Right renal cortex interstitium (tissue), 3 donors: ENCODE measurements at regions not wholly inside any gene's neighbourhood (a gene's known extent, or its start where the extent isn't known, plus 50 kb on each side); places are given as distances from the start of the nearest gene placed in this dataset.

Experiments used
- DNase-seq, 3 donors: peaks; one replicate each; pipeline ENCODE4 v3.0.0-alpha.2; 2013; ENCODE audit warnings: low read depth in 3 of 3, low spot score in 2 of 3

GRCh38 chr10:8227246-8227645, 172.8 kb downstream of the GATA3 start:
- DNase-seq, result no peak

- no peak for DNase-seq
Measured at GRCh38 chr10:8229153-8229552, 174.7 kb downstream of the GATA3 start.

- DNase-seq, result no peak
Measured at GRCh38 chr10:8230902-8231301, 176.4 kb downstream of the GATA3 start.

- DNase-seq, result no peak
Measured at GRCh38 chr10:8233049-8233448, 178.6 kb downstream of the GATA3 start.

- no peak for DNase-seq
Measured at GRCh38 chr10:8233832-8234259, 179.4 kb downstream of the GATA3 start.

- DNase-seq, result no peak
Measured at GRCh38 chr10:8235253-8236027, 181.0 kb downstream of the GATA3 start.

- DNase-seq, result no peak
Measured at GRCh38 chr10:8238986-8239385, 184.5 kb downstream of the GATA3 start.

GRCh38 chr10:8240861-8241260, 186.4 kb downstream of the GATA3 start:
- DNase-seq, result no peak

- no peak for DNase-seq
Measured at GRCh38 chr10:8242295-8242872, 187.9 kb downstream of the GATA3 start.

GRCh38 chr10:8245131-8245813, 190.8 kb downstream of the GATA3 start:
- no peak for DNase-seq

- no peak for DNase-seq
Measured at GRCh38 chr10:8245814-8246142, 191.3 kb downstream of the GATA3 start.

GRCh38 chr10:8246548-8246947, 192.1 kb downstream of the GATA3 start:
- no peak for DNase-seq

GRCh38 chr10:8247191-8247590, 192.7 kb downstream of the GATA3 start:
- DNase-seq, result no peak

GRCh38 chr10:8248868-8249267, 194.4 kb downstream of the GATA3 start:
- no peak for DNase-seq

GRCh38 chr10:8254350-8254749, 199.9 kb downstream of the GATA3 start:
- no peak for DNase-seq

- DNase-seq, result no peak
Measured at GRCh38 chr10:8255301-8255700, 200.8 kb downstream of the GATA3 start.

GRCh38 chr10:8260645-8261044, 206.2 kb downstream of the GATA3 start:
- DNase-seq, result no peak

GRCh38 chr10:8262317-8262716, 207.8 kb downstream of the GATA3 start:
- no peak for DNase-seq

GRCh38 chr10:8269976-8270375, 215.5 kb downstream of the GATA3 start:
- DNase-seq, result no peak

- no peak for DNase-seq
Measured at GRCh38 chr10:8272794-8273425, 218.4 kb downstream of the GATA3 start.

- no peak for DNase-seq
Measured at GRCh38 chr10:8273749-8274148, 219.3 kb downstream of the GATA3 start.

GRCh38 chr10:8275911-8276310, 221.4 kb downstream of the GATA3 start:
- no peak for DNase-seq
